A549 (cell line): ENCODE measurements at regions not wholly inside any gene's neighbourhood (a gene's known extent, or its start where the extent isn't known, plus 50 kb on each side); places are given as distances from the start of the nearest gene placed in this dataset.

Source experiments
- CEBPB ChIP-seq, 2 experiments: fragments of >200 bp in 1 of 2; sonication (Bioruptor Twin) in 1 of 2; formaldehyde crosslinking in 1 of 2; IDR thresholded peaks; 2 replicates each; pipeline ENCODE4 v1.6.1; 2012 to 2016
- ESRRA ChIP-seq: fragments of 150-350 bp; IDR thresholded peaks from 2 replicates; pipeline ENCODE4 v1.6.1; 2014; ENCODE audit warnings: mild to moderate bottlenecking, low read length, borderline replicate concordance
- KDM5A ChIP-seq: fragments of 200-600 bp; sonication (generic); IDR thresholded peaks from 2 replicates; pipeline ENCODE4 v1.6.1; 2016; ENCODE audit warnings: antibody characterized with exemption, mild to moderate bottlenecking
- NFE2L2 ChIP-seq: fragments of 150-350 bp; conservative IDR thresholded peaks from 2 replicates; pipeline ENCODE4 v1.6.1; 2014; ENCODE audit warnings: low read length
- POLR2A ChIP-seq: IDR thresholded peaks from 2 replicates; pipeline ENCODE4 v1.6.1; 2012; ENCODE audit warnings: mild to moderate bottlenecking, low read length
- TP53 ChIP-seq: fragments of 250-450 bp; sonication (Bioruptor Pico); IDR thresholded peaks from 2 replicates; pipeline ENCODE4 v1.5.0; 2021; ENCODE audit warnings: mild to moderate bottlenecking, moderate library complexity
- ZSCAN20 ChIP-seq: fragments of 250-450 bp; sonication (Bioruptor Pico); IDR thresholded peaks from 2 replicates; pipeline ENCODE4 v1.8.0; 2022; ENCODE audit warnings: mild to moderate bottlenecking, moderate library complexity
- TF ChIP-seq, protein P1 (sequence below): fragments of 200-600 bp; sonication (generic); IDR thresholded peaks from 2 replicates; pipeline ENCODE4 v1.6.1; 2016; ENCODE audit warnings: antibody characterized with exemption, mild to moderate bottlenecking, moderate library complexity
- TF ChIP-seq, protein P2 (sequence below): IDR thresholded peaks from 2 replicates; pipeline ENCODE4 v1.6.1; 2012
- TF ChIP-seq, protein P3 (sequence below): fragments of >200 bp; sonication (Bioruptor Twin); formaldehyde crosslinking; IDR thresholded peaks from 3 replicates; pipeline ENCODE4 v1.5.1; 2016
- TF ChIP-seq, protein P4 (sequence below): fragments of 250-450 bp; sonication (Bioruptor Pico); IDR thresholded peaks from 2 replicates; pipeline ENCODE4 v1.5.0; 2021; ENCODE audit warnings: mild to moderate bottlenecking, moderate library complexity, borderline replicate concordance
- TF ChIP-seq, protein P5 (sequence below): fragments of 150-350 bp; IDR thresholded peaks from 2 replicates; pipeline ENCODE4 v1.6.1; 2014; ENCODE audit warnings: low read depth, mild to moderate bottlenecking, low read length
- TF ChIP-seq, protein P6 (sequence below): IDR thresholded peaks from 2 replicates; pipeline ENCODE4 v1.6.1; 2012

DNA sequence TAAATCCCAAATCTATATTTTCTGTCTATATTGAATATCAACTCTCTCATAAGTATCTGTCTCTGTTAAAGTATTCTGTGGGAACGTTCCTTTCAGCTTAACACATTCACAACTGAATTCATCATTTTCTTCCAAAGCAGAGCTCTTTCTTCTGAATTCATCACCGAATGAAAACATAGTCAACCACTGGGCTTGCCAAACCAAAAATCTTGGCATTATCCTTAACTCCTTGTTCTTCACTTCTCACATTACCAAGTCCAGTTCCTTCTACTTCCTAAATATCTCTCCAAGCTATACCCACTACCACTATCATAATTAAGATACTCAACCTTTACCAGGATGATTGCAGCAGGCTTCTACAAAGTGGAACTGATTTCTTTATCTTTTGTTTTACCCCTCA, 559.8 kb downstream of the MAT2B start:
- TF ChIP-seq, protein P1, sequence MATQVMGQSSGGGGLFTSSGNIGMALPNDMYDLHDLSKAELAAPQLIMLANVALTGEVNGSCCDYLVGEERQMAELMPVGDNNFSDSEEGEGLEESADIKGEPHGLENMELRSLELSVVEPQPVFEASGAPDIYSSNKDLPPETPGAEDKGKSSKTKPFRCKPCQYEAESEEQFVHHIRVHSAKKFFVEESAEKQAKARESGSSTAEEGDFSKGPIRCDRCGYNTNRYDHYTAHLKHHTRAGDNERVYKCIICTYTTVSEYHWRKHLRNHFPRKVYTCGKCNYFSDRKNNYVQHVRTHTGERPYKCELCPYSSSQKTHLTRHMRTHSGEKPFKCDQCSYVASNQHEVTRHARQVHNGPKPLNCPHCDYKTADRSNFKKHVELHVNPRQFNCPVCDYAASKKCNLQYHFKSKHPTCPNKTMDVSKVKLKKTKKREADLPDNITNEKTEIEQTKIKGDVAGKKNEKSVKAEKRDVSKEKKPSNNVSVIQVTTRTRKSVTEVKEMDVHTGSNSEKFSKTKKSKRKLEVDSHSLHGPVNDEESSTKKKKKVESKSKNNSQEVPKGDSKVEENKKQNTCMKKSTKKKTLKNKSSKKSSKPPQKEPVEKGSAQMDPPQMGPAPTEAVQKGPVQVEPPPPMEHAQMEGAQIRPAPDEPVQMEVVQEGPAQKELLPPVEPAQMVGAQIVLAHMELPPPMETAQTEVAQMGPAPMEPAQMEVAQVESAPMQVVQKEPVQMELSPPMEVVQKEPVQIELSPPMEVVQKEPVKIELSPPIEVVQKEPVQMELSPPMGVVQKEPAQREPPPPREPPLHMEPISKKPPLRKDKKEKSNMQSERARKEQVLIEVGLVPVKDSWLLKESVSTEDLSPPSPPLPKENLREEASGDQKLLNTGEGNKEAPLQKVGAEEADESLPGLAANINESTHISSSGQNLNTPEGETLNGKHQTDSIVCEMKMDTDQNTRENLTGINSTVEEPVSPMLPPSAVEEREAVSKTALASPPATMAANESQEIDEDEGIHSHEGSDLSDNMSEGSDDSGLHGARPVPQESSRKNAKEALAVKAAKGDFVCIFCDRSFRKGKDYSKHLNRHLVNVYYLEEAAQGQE: no peak
- no peak for TF ChIP-seq POLR2A
- TF ChIP-seq ESRRA: no peak
- TF ChIP-seq, protein P2, sequence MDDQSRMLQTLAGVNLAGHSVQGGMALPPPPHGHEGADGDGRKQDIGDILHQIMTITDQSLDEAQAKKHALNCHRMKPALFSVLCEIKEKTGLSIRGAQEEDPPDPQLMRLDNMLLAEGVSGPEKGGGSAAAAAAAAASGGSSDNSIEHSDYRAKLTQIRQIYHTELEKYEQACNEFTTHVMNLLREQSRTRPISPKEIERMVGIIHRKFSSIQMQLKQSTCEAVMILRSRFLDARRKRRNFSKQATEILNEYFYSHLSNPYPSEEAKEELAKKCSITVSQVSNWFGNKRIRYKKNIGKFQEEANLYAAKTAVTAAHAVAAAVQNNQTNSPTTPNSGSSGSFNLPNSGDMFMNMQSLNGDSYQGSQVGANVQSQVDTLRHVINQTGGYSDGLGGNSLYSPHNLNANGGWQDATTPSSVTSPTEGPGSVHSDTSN: no peak
- TF ChIP-seq, protein P3, sequence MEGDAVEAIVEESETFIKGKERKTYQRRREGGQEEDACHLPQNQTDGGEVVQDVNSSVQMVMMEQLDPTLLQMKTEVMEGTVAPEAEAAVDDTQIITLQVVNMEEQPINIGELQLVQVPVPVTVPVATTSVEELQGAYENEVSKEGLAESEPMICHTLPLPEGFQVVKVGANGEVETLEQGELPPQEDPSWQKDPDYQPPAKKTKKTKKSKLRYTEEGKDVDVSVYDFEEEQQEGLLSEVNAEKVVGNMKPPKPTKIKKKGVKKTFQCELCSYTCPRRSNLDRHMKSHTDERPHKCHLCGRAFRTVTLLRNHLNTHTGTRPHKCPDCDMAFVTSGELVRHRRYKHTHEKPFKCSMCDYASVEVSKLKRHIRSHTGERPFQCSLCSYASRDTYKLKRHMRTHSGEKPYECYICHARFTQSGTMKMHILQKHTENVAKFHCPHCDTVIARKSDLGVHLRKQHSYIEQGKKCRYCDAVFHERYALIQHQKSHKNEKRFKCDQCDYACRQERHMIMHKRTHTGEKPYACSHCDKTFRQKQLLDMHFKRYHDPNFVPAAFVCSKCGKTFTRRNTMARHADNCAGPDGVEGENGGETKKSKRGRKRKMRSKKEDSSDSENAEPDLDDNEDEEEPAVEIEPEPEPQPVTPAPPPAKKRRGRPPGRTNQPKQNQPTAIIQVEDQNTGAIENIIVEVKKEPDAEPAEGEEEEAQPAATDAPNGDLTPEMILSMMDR: no peak
- no peak for TF ChIP-seq CEBPB (IDR thresholded peaks at IDR 0.05)
- TF ChIP-seq KDM5A: no peak
- TF ChIP-seq, protein P4, sequence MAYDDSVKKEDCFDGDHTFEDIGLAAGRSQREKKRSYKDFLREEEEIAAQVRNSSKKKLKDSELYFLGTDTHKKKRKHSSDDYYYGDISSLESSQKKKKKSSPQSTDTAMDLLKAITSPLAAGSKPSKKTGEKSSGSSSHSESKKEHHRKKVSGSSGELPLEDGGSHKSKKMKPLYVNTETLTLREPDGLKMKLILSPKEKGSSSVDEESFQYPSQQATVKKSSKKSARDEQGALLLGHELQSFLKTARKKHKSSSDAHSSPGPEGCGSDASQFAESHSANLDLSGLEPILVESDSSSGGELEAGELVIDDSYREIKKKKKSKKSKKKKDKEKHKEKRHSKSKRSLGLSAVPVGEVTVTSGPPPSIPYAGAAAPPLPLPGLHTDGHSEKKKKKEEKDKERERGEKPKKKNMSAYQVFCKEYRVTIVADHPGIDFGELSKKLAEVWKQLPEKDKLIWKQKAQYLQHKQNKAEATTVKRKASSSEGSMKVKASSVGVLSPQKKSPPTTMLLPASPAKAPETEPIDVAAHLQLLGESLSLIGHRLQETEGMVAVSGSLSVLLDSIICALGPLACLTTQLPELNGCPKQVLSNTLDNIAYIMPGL (CRISPR knock-in tag): no peak
- no peak for TF ChIP-seq TP53 (CRISPR knock-in tag)
- TF ChIP-seq ZSCAN20 (CRISPR knock-in tag): no peak
- no peak for TF ChIP-seq NFE2L2
- TF ChIP-seq, protein P5, sequence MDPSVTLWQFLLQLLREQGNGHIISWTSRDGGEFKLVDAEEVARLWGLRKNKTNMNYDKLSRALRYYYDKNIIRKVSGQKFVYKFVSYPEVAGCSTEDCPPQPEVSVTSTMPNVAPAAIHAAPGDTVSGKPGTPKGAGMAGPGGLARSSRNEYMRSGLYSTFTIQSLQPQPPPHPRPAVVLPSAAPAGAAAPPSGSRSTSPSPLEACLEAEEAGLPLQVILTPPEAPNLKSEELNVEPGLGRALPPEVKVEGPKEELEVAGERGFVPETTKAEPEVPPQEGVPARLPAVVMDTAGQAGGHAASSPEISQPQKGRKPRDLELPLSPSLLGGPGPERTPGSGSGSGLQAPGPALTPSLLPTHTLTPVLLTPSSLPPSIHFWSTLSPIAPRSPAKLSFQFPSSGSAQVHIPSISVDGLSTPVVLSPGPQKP: no peak
- TF ChIP-seq, protein P6, sequence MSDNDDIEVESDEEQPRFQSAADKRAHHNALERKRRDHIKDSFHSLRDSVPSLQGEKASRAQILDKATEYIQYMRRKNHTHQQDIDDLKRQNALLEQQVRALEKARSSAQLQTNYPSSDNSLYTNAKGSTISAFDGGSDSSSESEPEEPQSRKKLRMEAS: no peak
